Heart left ventricle (tissue), 13 donors: ENCODE measurements at regions not wholly inside any gene's neighbourhood (a gene's known extent, or its start where the extent isn't known, plus 50 kb on each side); places are given as distances from the start of the nearest gene placed in this dataset.

Experiments used
- POLR2A ChIP-seq, 2 donors: fragments of 450-650 bp; IDR thresholded peaks; one replicate each; pipeline ENCODE4 v1.6.1; 2017; ENCODE audit warnings: antibody characterized with exemption in 2 of 2, mild to moderate bottlenecking in 2 of 2, moderate library complexity in 2 of 2
- TF ChIP-seq, protein P1 (sequence below), 12 donors: fragments of 200-600 bp; sonication (generic) in 4 of 12; IDR thresholded peaks; one replicate each; pipeline versions ENCODE4 v1.5.0 to v1.8.0; 2018 to 2022; ENCODE audit warnings: antibody characterized with exemption in 12 of 12, mild to moderate bottlenecking in 5 of 12
- donor health status: ischemic (EF 13 %, LVEDD 7.1; RV severe dilation, severe dysfunction).
- donor health status: DM: no; HTN: yes; CAD: no.
- donor health status: DM: no; HTN: no; CAD: no.
- donor health status: ischemic (EF 25% LVEDD 6.9; RV normal size, moderate dysfunction).
- donor health status: ischemic (EF 25% LVEDD 5.7; RV mildly dilated, moderate dysfunction).
- donor health status: ischemic (EF 35%, LVEDD 5.7; RV mildly dilated, moderate dysfunction).
- donor health status: nonischemic (EF 11% LVEDD 7.7; RV severe dilation, severe dysfunction).
- donor health status: DM: yes; HTN: yes; CAD: no.
- donor health status: PGD.
- donor health status: ischemic (EF 29% LVEDD 5.4; RV normal size, mild dysfunction).
- donor health status: nonischemic (EF 23%, LVEDD 6.1; RV moderate dilation, normal function).

GRCh38 chr1:38677756-38678155, 181.8 kb downstream of the RRAGC start:
- TF ChIP-seq, protein P1, sequence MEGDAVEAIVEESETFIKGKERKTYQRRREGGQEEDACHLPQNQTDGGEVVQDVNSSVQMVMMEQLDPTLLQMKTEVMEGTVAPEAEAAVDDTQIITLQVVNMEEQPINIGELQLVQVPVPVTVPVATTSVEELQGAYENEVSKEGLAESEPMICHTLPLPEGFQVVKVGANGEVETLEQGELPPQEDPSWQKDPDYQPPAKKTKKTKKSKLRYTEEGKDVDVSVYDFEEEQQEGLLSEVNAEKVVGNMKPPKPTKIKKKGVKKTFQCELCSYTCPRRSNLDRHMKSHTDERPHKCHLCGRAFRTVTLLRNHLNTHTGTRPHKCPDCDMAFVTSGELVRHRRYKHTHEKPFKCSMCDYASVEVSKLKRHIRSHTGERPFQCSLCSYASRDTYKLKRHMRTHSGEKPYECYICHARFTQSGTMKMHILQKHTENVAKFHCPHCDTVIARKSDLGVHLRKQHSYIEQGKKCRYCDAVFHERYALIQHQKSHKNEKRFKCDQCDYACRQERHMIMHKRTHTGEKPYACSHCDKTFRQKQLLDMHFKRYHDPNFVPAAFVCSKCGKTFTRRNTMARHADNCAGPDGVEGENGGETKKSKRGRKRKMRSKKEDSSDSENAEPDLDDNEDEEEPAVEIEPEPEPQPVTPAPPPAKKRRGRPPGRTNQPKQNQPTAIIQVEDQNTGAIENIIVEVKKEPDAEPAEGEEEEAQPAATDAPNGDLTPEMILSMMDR (IDR thresholded peaks at IDR 0.05) = no peak
- no peak for TF ChIP-seq POLR2A (IDR thresholded peaks at IDR 0.05)
